ENCODE measurements at regions not wholly inside any gene's neighbourhood (a gene's known extent, or its start where the extent isn't known, plus 50 kb on each side); places are given as distances from the start of the nearest gene placed in this dataset.
A peak's percentile ranks its signal among the peaks of the same experiment; 100 is the strongest.

DNA sequence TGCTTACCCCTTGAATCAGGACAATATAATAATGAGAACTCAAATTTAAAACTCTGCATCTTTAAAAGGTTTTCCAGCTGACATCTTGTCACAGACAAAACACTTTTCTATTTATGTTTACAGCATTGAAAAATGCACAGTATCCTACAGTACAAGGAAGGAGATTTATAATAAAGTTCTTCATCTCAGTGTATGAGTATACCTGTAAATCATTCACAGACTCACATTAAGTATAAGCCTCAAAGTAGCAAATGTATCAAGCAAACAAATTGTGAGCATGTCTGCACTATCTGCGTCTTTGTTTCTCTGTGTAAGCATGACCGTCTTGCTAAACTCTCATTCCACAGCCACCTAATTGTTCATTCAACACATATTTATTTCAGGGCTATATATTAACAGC lies 52.8 kb downstream of the PPP1R2C start:
- DNase-seq (ENCODE audit: low spot score in 2 of 2) (no peak), FAIRE-seq (no peak)

DNA sequence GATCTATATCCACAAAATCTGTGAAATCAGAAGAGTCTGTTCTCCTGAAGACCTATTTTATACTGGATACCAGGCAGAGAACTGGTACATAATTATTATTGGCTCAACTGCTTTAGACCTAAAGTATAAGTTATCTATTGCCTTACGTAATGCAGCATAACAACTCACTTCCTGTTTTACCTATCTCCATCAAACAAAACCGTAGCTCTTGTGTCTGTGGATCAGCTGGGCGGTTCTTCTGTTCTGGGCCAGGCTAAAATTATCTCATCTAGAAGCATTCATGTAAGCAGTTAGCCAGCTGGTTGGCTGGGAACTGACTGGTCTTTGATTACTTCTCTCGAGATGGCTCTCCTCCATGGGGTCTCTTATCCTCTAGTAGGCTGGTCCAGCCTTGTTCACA lies 57.8 kb downstream of the PPP1R2C start:
- no peak for DNase-seq (ENCODE audit: low spot score in 2 of 2)
- FAIRE-seq, result no peak

DNA sequence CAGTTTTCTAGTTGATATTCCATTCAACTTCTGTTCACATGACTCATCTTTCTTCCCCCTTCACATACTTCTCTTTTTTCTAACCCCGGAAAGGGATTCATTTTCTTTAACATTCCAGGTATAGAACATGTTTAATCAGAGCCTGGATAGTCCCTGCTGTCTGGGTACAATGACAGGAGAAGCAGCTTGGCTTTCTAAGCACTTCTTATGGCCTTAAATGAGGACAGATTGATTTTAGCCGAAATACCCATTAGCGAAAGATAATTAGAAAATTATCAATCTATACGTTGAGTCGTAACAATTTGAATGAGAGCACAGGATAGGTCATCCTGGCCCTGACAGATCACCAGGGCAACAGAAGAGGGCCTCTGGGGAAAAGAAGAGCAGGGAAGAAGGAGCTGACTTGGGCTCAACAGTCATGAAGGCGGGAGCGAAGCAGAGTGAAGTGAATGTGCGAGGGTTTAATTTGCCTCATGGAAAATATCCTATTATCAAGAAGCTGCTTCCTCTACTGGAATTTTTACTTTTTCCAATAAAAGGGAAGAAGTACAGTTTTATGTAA lies 62.2 kb downstream of the PPP1R2C start:
- FAIRE-seq, result no peak
- no peak for DNase-seq (ENCODE audit: low spot score in 2 of 2)

DNA sequence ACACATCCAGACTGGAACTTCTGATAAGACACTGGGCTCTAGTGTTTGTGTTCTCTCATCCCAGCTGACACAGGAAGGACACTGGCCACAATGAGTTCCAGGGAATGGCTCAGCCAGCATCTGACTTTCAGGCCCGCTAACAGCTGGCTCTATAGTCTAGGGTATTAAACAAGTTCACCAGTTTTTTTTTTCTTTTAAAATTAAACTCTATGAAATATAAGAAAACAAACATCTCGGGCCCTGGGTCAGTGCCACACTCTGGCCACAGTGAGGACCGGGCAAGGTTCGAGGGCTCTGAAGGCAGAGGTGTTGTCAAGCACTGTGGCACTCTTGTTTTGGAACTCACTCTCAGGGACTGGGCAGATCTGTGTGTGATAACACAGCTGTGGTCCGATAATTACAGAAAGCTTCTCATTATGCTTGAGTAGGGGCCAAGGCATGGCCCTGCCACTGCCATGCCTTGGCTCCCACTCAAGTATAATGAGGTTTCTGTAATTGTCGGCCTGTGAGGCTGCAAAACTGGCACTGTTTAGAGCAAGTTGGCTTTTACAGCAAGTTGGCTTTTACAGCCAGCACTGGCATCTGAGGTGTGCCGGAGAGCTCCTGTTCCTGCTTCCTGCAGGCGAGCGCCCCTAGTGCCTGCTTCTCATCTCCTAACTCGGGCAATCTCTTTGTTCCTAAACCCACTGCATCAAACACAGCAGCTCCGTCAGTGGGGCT lies 62.8 kb downstream of the PPP1R2C start:
- FAIRE-seq (no peak), DNase-seq (ENCODE audit: low spot score in 2 of 2) (peak in 1 of 2 donors; percentile 14)

DNA sequence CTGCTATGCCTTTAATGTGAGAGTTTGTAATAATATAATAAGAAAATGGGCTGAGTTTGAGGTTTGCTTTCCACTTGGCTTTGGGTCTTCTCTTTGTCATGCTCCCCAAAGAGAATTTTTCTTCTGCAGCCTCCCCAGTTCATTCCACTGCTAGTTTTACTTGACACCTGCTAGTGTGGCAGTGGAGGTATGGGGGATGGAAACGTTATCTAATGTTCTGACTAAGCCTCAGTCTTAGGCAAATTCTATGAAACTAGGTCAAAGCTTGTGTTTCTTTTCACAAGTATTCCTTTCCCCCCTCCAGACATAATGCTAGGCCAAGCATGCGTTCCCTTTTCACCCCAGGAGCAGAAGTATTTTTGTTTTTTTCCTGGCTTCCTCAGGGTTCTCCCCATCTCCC lies 67.5 kb downstream of the PPP1R2C start:
- FAIRE-seq (no peak), DNase-seq (ENCODE audit: low spot score in 2 of 2) (no peak)

DNA sequence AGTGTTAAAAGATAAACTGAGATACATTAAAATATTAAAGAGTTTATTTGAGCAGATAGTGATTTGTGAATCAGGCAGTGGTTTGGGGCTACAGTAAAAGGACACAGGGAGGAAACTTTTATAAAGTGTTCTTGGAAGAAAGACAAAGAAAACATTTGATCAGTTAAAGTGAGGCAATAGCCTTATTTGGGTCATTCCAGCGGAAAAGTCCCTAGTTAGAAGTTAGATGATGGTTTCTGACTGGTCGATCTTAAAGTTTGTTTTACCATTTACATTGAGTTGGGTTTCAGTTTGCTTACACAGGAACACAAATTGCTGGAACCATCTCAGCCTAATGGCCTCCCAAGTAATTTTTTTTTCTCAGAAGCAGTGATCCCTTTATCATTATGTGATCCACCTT lies 69.7 kb downstream of the PPP1R2C start:
- no peak for DNase-seq (ENCODE audit: low spot score in 2 of 2)
- FAIRE-seq, result no peak

DNA sequence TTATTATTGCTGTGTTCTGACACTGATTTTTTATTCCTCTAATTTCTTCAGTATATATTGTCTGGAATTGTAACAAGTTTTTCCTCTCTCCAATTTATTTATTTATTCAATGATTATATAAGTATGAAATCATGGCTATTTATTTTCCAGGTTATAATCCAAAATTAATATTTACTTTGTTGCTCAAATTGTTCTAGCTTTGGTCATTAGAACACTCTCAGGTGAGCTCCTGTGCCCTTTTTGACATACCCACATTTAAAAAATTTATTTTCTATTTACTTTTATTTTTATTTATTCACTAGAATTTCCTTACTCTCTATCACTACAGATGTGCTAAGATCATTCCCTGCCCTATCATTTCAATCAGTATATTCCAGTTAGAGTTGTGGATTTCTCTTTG lies 70.2 kb downstream of the PPP1R2C start:
- no peak for DNase-seq (ENCODE audit: low spot score in 2 of 2)
- no peak for FAIRE-seq

DNA sequence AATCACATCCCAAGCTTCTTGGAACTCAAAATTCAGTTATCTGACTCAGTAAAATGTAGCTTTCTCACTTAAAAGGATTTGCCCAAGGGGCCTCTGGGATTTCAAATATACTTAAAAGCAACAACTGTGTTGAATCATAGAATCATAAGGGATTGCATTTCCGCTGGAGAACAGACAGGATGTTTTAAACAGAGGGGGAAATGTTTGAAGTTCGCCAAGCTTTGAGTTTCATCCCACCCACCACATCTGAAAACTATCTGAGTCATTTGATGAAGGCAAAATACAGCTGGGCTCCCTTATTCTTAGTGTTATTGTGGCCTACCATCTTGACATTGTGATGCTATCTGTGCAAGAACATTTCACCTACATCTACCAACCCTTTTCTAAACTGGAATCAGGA lies 73.5 kb downstream of the PPP1R2C start:
- no peak for DNase-seq (ENCODE audit: low spot score in 2 of 2)
- FAIRE-seq, result no peak

DNA sequence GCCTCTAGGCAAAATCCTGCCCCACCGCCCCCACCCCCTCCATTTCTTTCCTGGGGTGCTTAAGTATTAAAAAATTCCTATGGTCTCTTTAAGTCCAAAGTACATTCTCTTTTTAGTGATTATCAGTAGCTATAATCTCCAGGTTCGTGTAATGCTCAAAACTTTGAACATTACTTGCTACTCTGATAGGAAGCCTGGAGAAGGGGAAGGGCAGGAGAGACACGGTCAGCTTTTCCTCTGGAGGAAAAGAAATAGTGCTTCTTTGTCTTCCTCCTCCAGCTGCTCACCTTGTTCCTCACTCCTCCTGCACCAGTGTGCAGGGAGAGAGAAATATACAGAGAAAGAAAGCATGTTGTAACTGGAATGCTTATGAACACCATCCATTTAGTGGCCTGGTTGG lies 80.4 kb downstream of the PPP1R2C start:
- DNase-seq (ENCODE audit: low spot score in 2 of 2) (no peak), FAIRE-seq (no peak)

DNA sequence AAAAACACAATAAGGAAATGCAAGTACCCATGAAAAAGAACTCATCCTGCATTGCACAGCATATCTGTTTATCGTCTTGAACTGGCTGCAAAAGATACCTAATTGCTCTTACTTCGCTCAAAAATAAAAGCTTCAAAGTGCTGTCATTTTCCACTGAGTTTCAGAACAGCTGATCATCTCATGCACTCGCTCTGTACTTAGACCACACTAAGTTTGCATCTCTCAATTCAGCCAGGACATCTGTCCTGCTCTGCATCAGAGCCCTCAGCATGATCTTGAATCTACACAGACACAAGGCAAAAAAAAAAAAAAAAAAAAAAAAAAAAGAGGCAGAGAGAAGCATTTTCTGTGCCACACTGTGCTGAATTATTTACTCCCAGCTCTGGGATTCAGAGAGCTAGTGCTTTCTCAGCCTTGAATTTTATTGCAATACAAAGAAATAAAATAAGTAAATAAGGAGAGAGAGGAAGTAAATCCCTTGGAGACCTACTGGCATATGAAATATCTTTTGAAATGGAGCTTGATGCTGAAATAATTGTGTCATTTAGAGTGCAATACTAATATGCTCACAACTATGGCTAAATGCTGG lies 81.3 kb downstream of the PPP1R2C start:
- DNase-seq (ENCODE audit: low spot score in 2 of 2) (no peak), FAIRE-seq (no peak)

DNA sequence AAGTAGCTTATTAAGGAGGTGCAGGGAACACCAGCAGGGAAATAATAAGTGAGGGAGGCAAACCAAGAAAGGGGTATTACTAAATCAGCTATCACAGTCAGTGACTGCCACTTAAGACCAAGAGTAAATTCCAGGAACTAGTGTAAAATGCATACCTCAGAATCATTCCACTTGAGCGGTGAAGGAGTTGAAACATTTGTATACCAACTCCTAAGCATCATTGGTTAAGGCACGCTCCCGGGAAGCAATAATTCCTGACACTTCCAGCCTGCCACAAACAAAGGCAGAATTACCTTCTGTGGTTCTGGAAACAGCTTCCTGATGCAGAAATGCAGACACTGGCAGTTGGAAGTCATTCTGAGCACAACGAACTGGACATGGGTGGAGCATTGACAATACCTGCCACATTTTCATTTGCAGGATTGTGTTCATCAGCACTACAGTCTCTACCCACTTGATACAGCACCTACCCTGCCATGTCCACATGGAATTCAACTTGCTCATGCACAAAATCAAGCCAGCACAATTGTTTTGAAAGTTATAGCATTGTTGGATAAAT lies 82.1 kb downstream of the PPP1R2C start:
- FAIRE-seq, result no peak
- no peak for DNase-seq (ENCODE audit: low spot score in 2 of 2)

DNA sequence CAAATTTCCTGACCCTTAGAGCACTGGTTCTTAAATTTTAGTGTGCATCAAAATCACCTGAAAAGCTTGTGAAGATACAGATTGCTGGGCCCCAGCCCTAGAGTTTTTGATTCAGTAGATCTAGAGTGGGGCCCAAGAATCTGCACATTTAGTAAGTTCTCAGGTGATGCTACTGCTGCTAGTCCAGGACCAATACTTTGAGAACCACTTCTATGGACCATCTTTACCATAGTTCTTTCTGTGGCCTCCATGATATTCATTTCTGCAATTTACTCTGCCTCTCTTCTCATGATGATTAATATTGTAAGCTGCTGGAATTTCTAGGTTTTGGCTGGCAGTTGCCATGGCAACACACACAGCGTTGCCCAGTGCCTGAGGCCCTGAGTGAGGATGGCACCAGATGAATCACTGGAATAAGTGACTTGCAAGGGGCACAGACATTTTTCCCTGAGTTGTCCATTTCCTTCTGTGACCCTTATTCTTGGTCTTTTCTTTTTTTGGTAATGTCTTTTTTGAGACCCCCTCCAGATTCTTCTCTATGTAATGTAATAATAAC lies 83.6 kb downstream of the PPP1R2C start:
- DNase-seq (ENCODE audit: low spot score in 2 of 2), result no peak
- no peak for FAIRE-seq

DNA sequence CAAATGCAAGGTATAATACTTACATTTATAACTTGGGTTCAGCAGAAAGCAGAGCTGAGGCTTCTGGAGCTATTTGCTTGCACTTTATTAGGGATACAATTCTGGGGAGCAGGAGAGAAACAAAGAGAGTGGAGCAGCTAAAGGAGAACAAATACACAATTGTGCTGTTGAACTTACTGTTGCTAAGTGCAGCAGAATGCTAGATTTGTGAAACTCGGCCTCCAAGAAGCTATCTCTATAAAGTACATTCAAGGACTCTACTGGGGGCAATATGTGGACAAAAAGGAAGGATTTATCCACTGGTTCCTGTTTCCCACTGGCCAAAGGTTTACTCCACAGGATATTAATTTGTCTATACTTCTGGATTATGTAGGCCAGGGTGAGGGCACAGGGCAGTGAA lies 86.8 kb downstream of the PPP1R2C start:
- no peak for FAIRE-seq
- no peak for DNase-seq (ENCODE audit: low spot score in 2 of 2)

DNA sequence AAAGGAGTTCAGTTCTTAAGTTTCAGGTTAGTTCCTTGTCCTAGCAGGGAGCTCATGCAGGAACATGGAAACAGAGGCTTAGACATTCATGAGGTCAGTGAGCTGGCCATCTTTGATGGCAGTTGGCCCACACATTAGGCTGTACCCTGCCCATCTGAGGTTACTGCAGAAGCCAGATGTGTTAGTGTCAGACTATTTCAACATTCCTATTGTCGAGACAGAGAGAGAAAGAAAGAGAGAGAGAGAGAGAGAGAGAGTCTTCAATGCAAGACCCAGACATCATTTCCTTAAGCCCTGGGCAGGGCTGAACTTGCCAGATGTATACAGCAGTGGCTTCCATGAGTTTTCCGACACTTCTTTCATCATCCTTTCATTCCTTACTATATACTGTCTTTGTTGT lies 91.3 kb downstream of the PPP1R2C start:
- DNase-seq (ENCODE audit: low spot score in 2 of 2), result no peak
- FAIRE-seq, result no peak

DNA sequence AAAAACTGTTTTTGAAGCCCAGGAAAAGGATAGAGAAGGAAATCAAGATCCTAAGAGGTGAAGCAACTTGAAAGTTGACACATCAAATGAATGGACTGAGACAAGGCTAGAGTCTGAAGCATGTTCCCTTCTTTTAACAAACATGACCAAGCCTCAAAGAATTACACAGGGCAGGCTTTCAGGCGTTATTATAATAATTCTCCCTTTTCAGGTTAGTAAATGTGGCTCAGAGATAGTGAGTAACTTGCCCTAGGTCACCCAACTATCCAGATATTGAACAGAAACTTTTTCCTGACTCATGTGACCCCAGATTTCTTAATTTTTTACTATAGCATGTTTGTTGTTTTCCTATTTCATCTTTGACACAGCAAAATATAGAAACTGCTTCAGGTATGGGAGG lies 91.7 kb downstream of the PPP1R2C start:
- no peak for FAIRE-seq

DNA sequence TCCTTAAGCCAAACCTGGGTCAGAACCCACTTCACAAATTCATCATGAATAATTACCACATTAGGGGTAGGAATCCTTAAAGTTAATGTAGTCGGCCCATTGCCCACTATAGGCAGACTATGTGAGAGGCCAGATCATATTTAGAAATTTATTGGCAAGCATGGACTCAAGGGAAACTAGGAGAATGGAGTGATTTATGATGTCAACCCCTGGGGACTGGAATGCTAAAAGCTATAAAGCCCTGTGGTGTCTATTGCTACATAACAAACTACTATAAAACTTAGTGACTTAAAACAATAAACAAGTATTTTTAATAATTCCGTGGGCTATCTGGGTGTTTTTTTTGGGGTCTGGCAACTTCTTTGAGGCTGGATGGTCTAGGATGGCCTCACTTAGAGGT lies 93.9 kb downstream of the PPP1R2C start:
- DNase-seq (ENCODE audit: low spot score in 2 of 2) (no peak), FAIRE-seq (no peak)

More for the DNA sequence above, 91.7 kb downstream of the PPP1R2C start:
- DNase-seq (ENCODE audit: low spot score in 2 of 2), result no peak

DNA sequence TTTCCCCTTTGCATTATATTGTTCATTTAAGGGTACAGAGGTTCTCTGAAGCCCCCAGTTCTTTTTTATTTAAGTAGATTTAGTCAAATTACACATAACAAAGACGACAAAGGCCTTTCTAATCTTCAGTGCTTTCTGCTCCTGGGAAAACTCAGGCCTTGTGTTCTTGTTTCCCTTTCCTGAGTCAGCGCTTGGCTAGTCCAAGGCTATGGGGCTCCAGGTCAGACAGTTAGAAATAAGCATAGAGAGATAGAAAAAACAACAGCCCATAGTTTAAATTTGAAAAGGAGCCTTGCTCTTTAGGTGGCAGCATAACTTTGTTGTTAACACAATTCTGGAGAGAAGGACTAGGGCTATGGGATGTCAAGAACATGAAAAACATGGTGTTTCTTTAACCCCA lies 97.3 kb downstream of the PPP1R2C start:
- FAIRE-seq, result no peak
- DNase-seq (ENCODE audit: low spot score in 2 of 2), result no peak

DNA sequence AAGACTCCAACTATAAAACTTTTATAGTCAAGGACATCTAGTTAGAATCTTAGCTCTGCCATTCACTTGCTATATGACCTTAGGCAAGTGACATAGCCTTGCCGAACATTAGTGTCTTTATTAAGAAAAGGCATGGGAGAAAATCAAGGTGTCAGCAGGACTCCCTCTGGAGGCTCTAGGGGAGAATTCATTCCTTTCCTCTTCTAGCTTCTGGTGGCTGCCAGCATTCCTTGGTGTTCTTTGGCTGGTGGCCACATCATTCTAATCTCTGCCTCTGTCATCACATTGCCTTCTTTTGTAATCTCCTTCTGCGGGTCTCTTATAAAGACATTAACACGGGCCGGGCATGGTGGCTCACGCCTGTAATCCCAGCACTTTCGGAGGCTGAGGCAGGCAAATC lies 99.8 kb downstream of the PPP1R2C start:
- no peak for DNase-seq (ENCODE audit: low spot score in 2 of 2)
- FAIRE-seq, result no peak

DNA sequence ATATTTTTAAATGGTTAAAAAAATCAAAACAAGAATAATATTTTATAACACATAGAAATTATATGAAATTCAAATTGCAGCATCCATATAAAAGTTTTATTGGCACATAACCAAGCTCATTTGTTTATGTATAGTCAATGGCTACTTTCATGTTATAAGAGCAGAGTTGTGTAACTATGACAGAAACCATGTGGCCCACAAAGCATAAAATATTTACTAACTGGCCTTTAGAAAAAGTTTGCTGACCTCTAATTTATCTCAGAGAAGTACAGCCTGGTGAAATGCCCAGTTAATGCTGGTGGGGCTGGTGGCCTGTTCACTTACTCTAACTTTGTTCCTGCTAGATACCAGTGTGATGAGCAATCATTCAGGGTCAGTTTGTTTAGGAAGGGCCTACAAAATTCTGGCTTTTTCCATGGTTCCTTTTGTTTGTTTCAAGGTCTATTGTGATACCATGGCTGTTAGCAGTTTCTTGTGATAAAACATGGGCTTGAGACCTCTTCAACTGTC lies 104.6 kb downstream of the PPP1R2C start:
- DNase-seq (ENCODE audit: low spot score in 2 of 2) (no peak), FAIRE-seq (no peak)

DNA sequence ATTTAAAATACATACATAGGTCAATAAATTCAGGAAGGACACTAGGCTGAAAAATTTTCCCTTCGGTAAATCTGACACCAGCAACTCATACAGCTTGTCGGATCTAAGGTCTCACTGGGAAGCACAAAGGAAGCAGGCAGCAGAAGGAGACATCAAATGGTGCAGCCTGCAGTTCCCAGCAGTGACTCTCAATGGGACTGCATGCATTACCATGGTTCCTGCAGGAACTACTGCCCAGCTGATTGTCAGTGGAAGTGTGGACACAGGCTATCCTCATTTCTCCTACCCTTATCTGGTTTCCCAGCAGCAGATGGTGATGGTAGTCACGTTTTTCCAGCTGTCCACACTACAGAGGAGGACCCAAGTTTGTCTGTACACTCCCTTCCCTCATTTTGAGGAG lies 113.3 kb downstream of the PPP1R2C start:
- DNase-seq (ENCODE audit: low spot score in 2 of 2) (no peak), FAIRE-seq (no peak)

DNA sequence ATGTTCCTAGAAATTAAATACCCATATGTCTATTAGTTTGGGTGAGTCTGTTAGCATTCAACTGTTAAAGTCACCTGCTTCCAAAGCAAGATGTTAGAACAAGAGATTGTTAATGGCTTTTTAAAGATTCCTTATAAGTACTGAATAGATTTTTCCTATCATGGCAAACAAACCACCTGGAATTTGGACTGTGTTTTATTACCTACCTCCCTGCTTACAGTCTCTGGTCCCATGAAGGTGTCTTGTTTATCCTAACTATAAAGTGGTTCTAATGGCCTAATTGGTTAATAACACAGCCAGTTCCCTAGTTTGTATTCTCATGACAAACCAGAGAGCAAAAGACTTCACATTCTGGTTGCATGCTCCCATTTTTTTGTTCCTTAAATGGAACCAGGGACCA lies 149.5 kb downstream of the PPP1R2C start:
- FAIRE-seq (no peak), DNase-seq (ENCODE audit: low spot score in 2 of 2) (no peak)

DNA sequence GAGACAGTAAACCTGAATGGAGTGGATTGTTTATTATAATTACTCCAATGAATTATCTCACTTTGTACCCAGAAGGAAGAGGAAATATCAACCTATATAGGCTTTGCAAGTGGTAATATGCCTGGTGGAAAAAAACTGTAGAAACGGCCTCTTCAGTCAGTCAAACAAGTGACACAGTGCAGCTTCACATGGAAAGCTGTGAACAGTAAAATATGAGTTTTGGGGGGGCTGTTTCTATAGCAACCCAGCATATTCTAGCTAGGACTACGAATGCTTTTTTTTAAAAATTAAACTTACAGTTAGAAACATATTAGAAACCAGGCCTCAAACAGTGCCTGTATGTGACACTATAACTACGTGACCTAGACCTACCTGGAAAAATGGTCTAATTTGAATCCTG lies 150.1 kb downstream of the PPP1R2C start:
- FAIRE-seq (no peak), DNase-seq (ENCODE audit: low spot score in 2 of 2) (no peak)
